NK-92 treated with Interleukin-12 subunit alpha and Interleukin-12 subunit beta, amount 100 ng/mL, for 24 hours (cell line): ENCODE measurements at regions not wholly inside any gene's neighbourhood (a gene's known extent, or its start where the extent isn't known, plus 50 kb on each side); places are given as distances from the start of the nearest gene placed in this dataset.

ENCODE experiments used
- DNase-seq: peaks from one replicate; lab custom pipeline; 2025; lab: John Stamatoyannopoulos, UW

DNA sequence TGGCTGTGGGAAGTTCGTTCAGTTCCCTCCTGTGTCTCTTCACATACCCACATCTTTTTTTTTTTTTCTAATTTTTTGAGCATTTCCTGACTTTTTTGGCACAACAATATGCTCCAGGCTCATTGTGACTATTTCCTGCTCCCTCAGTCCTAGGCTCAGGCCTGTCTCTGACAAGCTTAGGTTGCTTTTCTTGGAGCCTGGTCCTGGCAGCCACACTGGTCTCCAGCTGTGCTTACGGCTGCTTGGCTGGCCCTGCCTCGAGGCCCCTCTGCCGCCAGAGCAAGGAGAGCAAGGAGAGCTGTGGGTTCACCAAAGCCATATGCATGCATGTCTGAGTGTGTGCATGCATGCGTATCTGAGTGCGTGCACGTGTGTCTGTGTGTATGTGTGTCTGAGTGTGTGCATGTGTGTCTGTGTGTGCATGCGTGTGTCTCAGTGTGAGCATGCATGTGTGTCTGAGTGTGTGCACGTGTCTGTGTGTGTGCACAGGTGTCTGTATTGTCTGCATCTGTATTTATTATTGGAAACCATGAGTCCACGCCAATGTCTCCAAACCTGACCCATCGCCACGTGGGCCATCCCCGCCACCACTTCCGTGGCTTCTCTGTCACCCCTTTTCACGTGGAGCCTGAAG, 766.1 kb upstream of the SALL3 start:
- no peak for DNase-seq

DNA sequence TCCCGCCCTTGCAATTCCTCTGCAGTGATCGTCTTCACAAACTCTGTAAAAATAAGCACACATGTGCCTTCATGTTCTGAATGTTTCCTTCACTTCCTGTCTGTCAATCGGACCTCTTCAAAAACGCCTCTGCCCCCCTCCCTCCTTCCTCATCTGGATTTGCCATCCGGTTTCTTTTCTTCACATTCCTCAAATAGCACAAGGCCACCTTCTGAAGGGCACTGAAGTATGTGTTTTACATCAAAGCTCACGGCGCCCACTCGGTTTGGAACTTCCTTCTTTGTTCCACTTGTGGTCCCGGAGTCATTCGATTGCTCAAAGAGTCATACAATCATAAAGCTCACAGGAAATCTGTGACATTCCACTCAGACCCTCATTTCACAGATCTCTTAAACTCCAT, 758.1 kb upstream of the SALL3 start:
- no peak for DNase-seq

DNA sequence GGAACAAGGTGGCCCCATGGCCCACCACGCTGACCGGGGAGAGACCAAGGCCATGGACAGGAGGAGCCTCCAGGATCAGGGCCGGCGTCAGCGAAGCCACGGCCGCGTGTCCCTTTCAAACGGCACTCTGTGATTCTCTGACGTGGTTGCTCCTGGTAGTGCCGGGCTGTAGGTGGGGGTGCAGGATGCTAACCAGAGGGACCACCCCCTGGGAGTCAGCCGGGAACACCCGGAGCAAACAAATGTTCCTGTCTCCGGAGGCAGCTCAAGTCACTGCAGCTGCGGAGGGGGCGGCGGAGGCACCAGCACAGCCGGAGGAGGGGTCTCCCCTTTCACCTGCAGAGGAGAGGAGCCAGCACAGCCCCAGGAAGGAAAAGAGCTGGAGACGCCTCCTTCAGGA, 750.6 kb upstream of the SALL3 start:
- no peak for DNase-seq

DNA sequence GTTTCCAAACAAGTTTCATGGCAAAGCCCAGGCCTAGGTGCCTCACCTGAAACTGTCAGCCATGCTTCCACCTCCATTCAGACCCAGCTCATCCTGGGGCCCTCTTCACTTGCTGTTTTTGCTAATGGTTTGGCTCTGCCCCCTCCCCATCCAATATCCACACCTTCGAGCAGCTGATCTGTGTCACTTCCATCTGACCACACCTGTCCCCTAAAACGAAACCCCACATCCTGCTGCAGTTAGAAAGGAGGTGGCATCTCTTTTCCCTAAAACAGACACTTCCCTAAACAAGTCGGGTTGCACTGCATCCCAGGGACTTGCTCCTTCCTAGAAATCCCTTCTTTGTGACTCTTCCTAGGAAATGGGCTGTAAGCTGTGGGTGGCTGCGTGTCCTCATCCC, 748.7 kb upstream of the SALL3 start:
- no peak for DNase-seq

DNA sequence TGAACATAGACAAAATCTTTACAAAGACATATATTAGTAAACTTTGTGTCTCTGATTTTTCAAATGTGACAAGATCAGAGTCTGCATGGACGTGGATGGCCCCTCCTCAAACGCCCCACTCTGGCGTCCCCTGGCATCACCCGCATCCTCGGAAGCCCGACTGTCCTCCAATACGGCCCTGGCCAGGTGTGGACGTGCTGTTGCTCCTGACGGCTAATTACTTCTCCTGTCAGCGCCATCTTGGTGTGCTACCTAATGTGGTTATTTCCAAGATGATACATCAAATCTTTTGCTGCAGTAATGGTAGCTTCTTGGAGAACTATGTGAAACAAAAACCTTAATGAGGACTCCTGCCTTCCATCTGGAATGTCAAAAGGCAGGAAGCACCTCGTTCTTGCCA, 747.4 kb upstream of the SALL3 start:
- no peak for DNase-seq

DNA sequence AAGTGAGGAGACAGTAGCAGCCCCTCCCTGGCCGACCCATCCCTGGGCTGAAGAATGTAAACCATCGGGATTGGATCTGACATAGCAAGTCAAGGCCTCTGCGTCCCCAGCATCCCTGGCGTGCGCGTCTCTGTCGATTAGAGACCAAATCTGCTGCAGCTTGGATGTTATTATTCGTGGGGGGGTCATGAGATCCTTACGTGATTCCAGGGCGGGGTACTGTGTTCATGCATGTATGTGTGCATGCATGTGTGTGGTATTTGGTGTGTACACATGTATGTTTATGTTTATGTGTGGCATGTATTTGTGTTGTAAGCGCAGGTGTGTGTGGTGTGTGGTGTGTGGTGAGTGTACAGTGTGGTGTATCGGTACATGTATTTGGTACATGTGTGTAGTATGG, 741.8 kb upstream of the SALL3 start:
- DNase-seq, result no peak

DNA sequence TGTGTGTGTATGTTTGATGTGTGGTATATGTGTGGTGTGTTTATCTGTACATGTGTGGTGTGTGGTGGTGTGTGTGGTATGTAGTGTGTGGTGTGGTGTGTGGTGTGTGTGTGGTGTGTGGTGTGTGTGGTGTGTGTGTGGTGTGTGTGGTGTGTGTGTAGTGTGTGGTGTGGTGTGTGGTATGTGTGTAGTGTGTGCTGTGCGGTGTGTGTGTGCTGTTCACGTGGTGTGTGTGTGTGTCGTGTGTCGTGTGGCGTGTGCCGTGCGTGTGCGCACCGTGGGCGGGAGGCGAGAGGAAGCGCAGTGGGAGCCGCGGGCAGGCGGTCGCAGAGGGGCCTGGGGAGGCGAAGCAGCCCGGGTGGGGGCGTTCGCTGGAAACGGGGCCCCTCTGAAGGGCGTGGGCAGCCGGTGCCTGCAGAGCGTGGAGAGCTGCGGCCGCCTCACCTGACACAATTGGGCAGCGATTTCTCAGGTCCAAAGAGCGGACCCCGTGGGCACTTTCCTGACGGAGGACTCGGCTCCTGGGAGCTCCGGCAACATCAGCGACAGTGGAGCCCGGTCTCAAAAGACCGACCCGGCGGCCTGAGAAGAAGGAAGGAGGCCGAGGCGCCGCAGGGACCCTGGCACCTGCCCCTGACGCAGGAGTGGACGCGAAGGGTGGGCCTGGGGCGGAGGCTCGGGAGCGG, 741.1 kb upstream of the SALL3 start:
- DNase-seq, result no peak

DNA sequence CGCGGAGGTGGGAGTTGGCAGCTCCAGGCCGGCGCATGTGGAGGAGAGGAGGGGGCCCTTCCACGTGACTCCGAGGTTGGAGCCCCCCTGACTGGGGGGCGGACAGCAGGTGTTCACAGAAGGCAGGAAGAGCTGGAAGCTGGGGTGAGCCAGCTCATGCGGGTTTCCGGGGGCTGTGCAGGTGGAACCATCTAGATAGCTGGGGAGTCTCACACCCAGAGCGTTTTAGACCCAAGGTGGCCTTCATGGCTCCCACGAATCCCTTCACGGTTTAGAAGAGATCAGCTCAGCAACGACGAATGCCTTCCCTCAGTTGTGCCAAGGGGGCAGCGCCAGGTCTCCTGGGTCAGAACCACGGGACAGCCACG, 740.5 kb upstream of the SALL3 start:
- DNase-seq, result no peak

DNA sequence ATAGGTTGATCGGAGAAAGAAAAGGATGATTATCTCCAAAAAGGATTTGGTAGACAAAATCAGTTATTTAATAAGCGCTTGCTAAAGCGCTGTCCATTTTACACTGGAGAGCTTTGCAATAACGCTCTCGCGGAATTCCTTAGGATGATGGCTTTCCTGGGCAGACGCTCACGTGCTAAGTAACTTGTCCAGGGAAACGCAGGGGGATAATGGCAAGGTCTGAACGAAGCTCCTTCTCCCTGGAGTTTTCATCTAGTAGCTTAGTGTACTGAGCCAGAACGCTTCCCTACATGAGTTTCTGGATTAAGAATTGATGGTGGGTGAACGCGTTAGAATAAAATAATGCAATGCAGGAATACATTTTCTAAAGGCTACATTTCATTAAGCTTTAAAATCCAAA, 739.5 kb upstream of the SALL3 start:
- DNase-seq, result no peak

DNA sequence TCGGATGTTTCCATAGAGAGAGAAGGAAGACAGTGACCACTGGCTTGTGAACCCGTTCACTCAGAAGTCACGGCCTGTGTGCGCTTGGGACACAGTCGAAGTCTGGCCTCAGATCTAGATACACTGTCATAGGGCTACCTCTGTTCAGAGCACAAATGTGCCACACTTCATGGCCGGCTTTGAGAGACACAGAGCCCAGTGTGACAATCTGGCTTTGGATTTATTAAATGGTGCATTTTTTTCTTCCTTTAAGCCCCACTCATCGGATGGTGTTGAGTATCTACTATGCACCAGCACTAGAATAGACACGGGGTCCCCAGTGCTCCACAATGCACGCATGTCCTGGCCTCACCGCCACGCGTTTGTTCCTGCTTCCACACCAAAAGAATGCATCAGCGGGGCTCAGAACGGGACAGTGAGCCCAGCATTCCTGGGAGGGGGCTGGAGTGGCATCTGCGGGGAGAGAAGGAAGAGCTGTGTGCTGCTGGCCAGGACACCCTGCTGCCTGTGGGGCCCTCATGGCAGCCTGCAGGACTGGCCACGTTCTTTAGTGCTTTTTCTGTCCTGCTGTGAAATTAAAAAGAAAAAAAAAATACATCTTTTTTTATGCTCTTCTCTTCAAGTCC, 738.9 kb upstream of the SALL3 start:
- DNase-seq, result no peak

DNA sequence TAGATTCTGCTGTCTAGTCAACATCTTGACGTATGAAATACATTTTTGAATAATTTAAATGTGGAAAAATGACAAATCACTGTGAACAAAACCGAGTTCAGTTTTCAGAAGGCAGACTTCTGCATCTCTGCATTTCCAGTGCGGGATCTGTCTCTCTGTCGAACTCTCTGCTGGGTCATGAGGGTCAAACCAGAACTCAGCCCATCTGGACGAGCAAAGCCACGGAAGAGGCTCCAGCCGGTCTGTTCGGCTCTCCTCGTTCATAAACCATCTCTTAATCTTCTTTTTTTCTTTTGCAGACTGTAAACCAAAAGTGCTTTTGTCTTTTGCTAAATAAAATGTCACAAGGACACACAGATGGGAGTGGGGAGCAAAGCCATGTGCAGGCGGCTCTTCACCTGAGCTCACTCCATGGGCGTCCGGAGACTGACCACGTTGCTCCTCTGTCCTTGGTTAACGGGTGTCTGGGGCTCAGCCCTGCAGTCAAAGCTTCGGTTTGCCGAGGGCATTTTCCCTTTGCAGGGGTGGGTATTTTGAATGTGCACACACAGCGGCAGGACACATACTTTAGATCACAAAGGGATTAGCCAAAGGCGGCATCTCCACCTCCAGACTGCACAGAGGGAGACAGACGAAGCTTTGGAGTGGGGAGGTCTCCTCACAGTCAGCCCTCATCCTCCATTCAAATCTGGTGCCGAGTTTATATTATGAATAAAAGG, 737.9 kb upstream of the SALL3 start:
- DNase-seq, result no peak

DNA sequence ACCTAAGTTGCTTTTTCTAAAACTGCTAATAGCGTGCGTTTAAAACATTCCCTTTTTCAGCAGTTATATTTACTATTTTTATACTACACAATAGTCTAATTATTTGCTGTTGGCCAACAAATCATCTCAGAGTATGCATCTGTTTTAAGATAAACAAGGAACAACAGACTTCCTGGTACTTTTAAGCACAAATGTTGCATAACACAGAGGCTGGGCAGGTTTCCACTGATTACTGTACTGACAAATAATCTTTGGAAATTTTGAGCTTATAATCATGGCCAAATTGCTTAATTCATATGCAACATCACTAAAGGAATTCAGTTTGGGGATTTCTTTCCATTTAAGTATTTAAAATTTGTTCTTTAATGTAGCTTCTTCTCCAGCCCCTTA, 737.4 kb upstream of the SALL3 start:
- no peak for DNase-seq

DNA sequence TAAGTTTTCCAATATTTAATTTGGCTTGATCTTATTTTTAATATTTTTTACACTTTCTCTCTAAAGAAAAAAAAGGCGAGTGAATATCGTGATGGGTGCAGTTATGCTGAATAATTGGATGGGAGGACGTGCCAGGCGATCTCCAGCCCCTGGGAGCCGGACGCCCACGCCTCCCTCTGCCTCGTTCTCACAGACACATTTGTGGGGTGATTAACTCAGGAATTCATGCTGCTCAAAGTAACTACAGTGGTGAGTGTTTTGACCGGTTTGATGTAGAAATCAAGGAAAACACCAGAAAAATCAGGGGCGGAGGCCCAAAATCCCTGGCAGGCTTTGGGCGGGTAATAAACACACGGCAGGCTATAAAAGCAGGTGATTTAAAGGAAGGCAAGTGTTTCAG, 736.8 kb upstream of the SALL3 start:
- no peak for DNase-seq

DNA sequence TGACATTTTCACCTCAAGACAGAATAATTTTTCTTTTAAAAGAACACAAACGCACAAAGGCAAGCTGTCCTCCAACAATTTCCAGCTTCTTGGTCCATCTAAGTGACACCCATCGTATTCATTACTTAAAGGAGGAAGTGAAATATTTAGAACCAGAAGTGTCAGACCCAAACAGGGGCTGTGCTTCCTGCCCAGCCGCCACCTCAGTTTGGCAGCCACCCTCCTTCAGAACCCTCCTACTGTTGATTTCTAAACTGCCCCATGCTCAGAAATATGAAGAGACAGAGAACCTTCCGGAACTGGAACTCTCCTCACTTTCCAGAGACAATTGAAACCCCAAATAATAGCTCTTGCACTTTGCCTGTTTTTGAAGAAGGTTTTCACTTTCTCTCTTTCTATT, 734.8 kb upstream of the SALL3 start:
- DNase-seq, result no peak

DNA sequence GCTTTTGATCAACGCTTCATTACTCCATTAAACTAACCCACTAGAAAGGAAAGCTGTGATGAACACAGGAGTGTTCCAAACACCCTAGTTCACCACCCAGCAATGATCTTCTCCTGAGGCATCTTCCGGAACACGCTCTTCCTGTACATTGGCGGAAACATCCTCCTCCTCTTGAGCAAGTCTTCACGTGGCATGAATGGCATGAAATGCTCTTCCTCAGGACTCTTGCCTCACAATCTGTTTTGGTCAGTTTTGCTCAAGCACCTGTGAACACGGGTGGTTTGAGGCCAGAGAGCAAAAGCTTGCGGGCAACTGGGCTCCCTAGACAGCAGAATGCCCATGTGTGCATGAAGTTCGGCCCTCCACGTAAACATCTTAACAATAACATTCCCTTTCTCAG, 734.2 kb upstream of the SALL3 start:
- no peak for DNase-seq

DNA sequence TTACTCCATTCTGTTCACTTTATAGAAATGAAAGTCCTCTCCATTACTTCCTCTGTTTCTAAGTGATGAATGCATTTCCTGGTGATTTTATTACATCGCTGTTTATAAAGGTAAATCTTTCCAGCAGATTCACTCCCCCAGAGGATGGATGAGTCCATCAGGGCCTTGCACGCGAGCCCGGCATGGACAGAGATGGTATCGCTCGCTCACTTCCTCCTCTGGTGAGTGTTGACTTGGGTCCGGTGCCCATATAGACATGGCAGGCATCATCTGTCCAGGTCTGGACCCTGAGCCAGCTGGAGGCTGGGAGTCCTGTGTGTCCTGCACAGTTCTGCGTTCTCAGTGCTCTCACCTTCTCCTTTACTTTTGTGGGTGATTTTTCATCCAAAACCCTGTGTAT, 733.6 kb upstream of the SALL3 start:
- DNase-seq, result no peak

DNA sequence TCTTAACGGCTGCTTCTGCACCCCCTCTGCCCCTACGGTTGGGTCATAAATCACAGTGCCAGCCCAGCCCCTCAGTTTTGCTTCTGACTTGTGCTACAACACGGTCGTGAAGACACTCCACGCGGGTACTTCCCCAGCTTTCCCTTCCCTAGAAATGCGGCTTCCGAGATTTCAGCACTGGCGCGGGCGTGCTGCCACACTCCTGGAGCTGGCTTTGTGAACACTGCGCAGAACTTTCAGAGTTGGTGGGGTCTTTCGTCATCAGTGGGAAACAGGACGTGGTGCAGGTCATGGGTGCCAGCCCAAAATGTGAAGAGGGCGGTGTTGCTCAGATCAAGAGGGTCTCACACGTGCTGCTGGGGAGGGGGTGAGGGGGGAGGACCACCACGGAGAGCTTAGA, 733.0 kb upstream of the SALL3 start:
- DNase-seq, result no peak

DNA sequence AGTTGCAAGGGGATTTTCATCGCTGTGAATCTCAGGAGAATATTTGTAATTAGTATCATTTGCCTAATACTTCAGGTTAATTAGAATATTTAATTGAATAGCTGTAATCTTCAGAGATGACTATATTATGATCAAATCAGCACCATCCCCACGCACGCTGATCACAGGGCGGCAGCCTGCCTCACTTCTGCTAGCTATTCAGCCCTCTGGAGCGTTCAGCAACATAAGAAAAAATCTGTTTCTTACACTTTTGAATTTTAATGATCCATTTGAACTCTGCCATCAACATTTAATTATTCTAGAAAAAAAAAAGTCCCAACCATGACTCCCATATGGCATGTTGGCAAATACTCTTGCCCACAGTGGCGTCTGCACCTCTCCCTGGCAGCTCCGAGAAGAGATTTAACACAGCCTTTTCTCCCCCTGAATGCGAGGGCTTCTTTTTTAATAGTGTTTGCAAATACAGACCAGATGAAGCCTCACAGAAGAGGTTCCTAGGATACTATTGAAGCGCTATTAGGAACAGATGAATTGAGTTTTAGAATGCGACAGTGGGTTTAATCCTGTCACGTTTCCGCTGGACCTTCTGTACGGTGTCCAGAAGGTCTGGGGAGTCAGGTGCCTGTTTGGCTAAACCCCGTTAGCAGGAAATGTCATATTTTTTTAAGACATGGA, 731.9 kb upstream of the SALL3 start:
- DNase-seq, result no peak

DNA sequence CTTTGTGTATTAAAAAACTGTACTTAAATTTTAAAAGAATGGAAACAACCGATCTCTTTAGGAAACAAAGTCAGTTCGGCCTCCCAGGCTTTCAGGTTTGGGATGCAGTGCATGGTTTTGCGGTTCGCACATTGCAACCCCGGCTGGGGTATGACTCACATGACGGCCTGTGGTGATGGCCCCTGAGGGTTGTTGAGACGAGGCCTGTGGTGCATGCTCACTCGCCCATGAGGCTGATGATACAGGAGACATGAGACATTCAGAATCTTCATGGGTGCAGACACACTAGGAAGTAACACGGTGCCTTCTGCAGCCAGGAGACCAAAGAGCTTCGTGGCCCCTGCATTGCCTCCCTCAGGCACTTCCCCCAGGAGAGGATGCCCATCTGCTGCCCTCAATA, 724.6 kb upstream of the SALL3 start:
- DNase-seq, result no peak

DNA sequence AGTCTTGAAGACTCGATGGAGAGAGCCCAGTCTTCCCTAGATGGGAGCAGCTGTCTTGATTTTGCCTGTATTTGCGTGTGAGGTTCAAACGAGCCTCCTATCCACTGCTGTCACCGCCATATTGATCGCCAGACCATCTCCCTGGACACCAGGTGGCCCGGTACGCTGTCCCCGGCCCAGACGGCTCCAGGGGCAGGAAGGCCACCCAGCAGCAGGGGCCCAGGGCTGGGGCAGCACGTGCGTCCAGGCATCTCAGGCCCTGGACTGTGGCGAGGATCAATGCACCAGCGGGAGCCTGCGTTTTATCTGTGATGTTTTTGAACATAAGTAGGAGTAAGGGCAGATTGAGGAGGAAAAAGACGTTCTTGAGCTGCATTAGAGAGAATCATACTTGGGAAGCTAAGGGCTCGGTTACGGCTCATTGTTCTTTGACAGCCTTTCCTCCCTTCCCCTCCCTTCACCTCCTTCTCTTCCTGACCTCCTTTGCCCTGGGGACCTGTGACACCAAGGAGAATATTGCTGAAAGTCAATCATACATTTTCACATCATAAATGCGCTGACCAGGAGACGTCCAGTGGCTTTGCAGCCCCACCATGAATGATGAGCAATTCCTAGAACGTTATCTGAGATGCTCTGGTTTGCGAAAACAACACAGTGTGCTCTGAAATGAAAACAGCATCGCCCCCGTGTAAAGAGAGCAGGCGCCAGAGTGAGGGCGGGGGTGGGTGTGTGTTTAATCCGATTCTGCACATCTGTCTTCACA, 711.2 kb upstream of the SALL3 start:
- no peak for DNase-seq

DNA sequence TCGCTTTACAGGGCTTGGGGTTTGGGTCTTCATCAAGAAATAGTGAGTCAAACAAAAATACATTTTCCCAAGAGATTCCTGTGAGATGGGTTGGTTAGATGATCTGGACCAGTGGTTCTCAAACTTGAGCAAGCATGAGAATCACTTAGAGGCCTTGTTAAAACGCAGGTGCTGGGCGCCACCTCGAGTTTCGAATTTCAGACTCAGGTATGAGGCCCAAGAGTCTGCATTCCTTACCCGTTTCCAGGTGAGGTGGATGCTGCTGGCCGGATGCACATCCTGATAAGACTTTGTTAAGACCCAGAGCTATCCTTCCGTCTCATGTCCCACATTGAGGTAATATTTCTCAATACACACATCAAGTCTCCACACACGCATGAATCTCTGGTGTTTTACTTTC, 707.8 kb upstream of the SALL3 start:
- no peak for DNase-seq

DNA sequence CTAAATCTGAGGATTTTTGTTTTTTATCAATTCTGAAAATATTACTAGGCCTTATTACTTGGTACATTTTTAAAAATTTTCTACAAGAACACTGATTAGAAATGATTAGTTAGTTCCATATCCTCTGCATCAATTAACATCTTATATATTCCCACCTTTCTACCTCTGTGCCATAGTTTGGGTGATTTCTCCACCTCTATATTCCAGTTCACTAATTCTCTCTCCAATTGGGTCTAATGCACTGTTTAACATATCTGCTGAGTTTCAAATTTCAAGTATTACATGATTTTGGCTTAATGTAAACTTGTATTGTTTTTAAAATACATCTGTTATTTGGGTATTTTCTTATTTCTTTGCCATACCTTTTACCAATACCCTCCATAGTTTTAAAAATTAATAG, 705.7 kb upstream of the SALL3 start:
- no peak for DNase-seq
